GM06990 (cell line): ENCODE measurements at regions not wholly inside any gene's neighbourhood (a gene's known extent, or its start where the extent isn't known, plus 50 kb on each side); places are given as distances from the start of the nearest gene placed in this dataset.

Experiments used
- DNase-seq: peaks from one replicate; pipeline ENCODE4 v3.0.0-alpha.2; 2011; ENCODE audit not compliant: insufficient read length; ENCODE audit errors: extremely low read depth
- H3K27me3 ChIP-seq: replicated peaks from 2 replicates; pipeline ENCODE4 v1.6.0; 2011; ENCODE audit warnings: low read length; ENCODE audit not compliant: control insufficient read depth, insufficient read depth
- H3K36me3 ChIP-seq: 2 replicates; pipeline ENCODE4 v1.5.1; 2011; ENCODE audit warnings: low read length; ENCODE audit not compliant: control insufficient read depth, insufficient read depth
- H3K4me3 ChIP-seq: replicated peaks from 2 replicates; pipeline ENCODE4 v1.5.1; 2011; ENCODE audit warnings: low read depth, mild to moderate bottlenecking, control low read depth, low read length
- CTCF ChIP-seq: IDR thresholded peaks from 2 replicates; pipeline ENCODE4 v1.5.1; 2011; ENCODE audit warnings: low read length, control low read depth, mild to moderate bottlenecking, inconsistent platforms; ENCODE audit not compliant: insufficient read depth, poor library complexity, severe bottlenecking

- H3K27me3 ChIP-seq = no peaks in the 10 kb centered on the region; the same call in 1 of the 2 replicates
- no peaks in the 10 kb centered on the region for H3K36me3 ChIP-seq
- no peak overlapping the region for H3K4me3 ChIP-seq
- no peak for DNase-seq
- TF ChIP-seq CTCF = no peak
Observed at GRCh38 chr5:2160811-2161210, 278.1 kb upstream of the IRX4 start.

GRCh38 chr5:2158767-2159166 lies 276.0 kb upstream of the IRX4 start:
- Histone ChIP-seq H3K36me3 (no peaks in the 10 kb centered on the region), H3K4me3 (no peak overlapping the region), H3K27me3 (no peaks in the 10 kb centered on the region; the same call in 1 of the 2 replicates)
- DNase-seq = no peak
- no peak for TF ChIP-seq CTCF

- DNase-seq = no peak
- no peak overlapping the region for H3K4me3 ChIP-seq
- no peaks in the 10 kb centered on the region; the same call in 1 of the 2 replicates for H3K27me3 ChIP-seq
- H3K36me3 ChIP-seq = no peaks in the 10 kb centered on the region
- TF ChIP-seq CTCF = no peak
Observed at GRCh38 chr5:2158109-2158508, 275.4 kb upstream of the IRX4 start.

GRCh38 chr5:2157372-2157771 lies 274.6 kb upstream of the IRX4 start:
- no peaks in the 10 kb centered on the region for H3K36me3 ChIP-seq
- no peaks in the 10 kb centered on the region; the same call in 1 of the 2 replicates for H3K27me3 ChIP-seq
- DNase-seq = no peak
- H3K4me3 ChIP-seq = no peak overlapping the region
- no peak for TF ChIP-seq CTCF

GRCh38 chr5:2156358-2157059 lies 273.8 kb upstream of the IRX4 start:
- Histone ChIP-seq H3K27me3 (no peaks in the 10 kb centered on the region; the same call in 1 of the 2 replicates), H3K4me3 (no peak overlapping the region), H3K36me3 (no peaks in the 10 kb centered on the region)
- no peak for TF ChIP-seq CTCF
- no peak for DNase-seq
